GM12872 (cell line): ENCODE measurements at regions not wholly inside any gene's neighbourhood (a gene's known extent, or its start where the extent isn't known, plus 50 kb on each side); places are given as distances from the start of the nearest gene placed in this dataset.

Experiments
- CTCF ChIP-seq: IDR thresholded peaks from 3 replicates; pipeline ENCODE4 v1.5.1; 2011; ENCODE audit warnings: low read depth, mild to moderate bottlenecking, low read length, moderate library complexity; ENCODE audit not compliant: insufficient read depth

GRCh38 chr20:56157530-56158203, 90.9 kb upstream of the MC3R start:
- TF ChIP-seq CTCF, result no peak

DNA sequence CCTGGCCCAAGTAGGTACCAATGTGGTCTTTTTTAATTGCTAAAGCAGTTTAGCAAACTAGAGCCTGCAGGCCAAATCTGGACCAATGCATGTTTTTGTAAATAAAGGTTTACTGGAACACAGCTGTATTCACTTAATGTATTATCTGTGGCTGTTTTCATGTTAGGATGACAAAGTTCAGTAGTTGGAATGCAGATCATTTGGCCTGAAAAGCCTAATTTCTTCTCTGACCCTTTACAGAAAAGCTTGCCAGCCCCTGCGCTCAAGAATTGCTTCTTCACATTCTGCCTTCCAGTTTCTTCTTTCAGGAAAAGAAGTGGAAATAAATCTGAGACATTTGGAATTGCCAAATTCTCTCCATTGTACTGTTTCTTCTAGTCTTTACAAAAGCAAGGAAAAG, 90.0 kb upstream of the MC3R start:
- no peak for TF ChIP-seq CTCF

DNA sequence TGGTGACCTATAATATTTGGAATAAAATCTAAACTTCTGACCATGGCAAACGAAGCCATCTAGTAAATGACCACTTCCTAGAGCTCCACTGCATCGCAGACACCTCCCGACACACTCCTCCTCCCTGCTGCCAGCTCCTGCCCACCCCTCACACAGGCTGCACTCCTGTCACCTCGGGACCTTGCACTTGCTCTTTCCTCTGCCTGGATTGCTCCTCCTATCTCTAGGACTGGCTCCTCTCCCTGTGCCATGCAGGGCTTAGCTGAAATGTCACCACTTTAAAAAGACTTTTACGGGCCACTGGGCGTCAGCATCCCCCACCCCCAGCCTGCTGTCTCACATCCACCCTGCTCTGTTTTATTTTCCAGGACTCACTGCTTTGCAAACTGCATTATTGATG, 87.6 kb upstream of the MC3R start:
- TF ChIP-seq CTCF, result no peak

DNA sequence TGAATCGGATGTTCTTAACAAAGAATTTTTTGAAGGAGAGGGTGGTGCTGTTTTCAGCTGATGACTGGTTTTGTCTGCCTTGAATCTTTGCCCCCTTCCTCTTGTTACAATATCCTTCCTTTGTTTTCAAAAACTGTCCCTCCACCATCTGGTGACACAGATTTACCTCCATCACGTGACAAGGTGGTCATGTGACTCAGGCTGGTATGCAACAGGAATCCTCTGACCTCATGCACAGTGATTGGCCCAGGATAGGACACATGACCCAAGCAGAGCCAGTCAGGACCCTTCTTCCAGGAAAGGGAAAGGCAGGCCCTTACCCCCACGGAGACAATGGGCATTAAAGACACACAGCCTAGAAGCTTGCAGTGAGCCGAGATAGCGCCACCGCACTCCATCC, 84.7 kb upstream of the MC3R start:
- TF ChIP-seq CTCF, result no peak

DNA sequence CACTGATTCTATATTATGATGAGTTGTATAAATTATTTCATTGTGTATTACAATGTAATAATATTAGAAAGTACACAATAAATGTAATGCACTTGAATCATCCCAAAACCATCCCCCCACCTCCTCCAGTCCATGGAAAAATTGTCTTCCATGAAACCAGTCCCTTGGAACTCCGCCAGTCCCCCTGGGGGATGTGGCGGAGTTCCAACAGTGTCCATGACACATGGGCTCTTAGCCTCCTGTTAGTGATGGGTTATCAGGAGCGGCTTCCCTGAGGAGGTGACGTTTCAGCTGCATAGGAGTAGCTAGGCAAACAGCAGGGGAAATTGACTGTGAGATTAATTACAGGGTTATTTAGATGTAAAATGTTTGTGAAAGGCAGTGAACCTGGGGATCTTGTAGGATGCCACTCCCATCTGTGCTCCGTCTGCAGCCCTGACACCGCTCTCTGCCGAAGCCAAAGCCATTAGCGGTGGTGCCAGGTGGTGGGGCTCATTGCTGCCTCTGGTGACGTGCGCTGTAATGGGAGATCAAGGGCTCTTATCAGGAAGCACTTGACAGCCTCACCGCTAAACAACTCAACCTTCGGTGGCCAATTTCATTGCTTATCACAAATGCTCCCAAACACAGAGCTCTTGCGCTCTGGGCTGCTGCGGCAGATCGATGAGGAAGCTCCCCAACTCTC, 81.6 kb upstream of the MC3R start:
- TF ChIP-seq CTCF, result no peak

GRCh38 chr20:56171087-56172012, 77.2 kb upstream of the MC3R start:
- TF ChIP-seq CTCF, result peak; percentile 27; the same call in 1 of the 3 replicates

- no peak for TF ChIP-seq CTCF
Measured at GRCh38 chr20:56173438-56173837, 75.1 kb upstream of the MC3R start.
